IMR-90 (cell line): ENCODE measurements at regions not wholly inside any gene's neighbourhood (a gene's known extent, or its start where the extent isn't known, plus 50 kb on each side); places are given as distances from the start of the nearest gene placed in this dataset.

Source experiments
- ATAC-seq: fragments of 200-7000 bp; cut with Tn5 transposase; 2 replicates; pipeline ENCODE4 v1.9.1; 2020; ENCODE audit warnings: low read depth, mild to moderate bottlenecking, moderate library complexity
- BruUV-seq: library from RNA; stranded (reverse); fragments of 400-500 nt; replicated peaks from 2 replicates; lab custom pipeline; 2021; lab: Mats Ljungman, UMichigan
- CTCF ChIA-PET: fragments of 300-600 bp; formaldehyde crosslinking; extraction: SDS; loops from one replicate; lab custom pipeline; 2021; ENCODE audit warnings: antibody characterized with exemption; lab: Yijun Ruan, JAX
- POLR2A ChIA-PET: fragments of 300-600 bp; sonication (Branson Sonifier 250); formaldehyde crosslinking; loops from one replicate; lab custom pipeline; 2022; ENCODE audit warnings: antibody characterized with exemption; ENCODE audit not compliant: unreplicated experiment; lab: Charles Lee
- DNase-seq: peaks from one replicate; pipeline ENCODE4 v3.0.0; 2013
- H2AFZ ChIP-seq: replicated peaks from 2 replicates; pipeline ENCODE3; 2013; ENCODE audit warnings: low read length, mild to moderate bottlenecking; ENCODE audit not compliant: poor library complexity
- H2AK5ac ChIP-seq: 2 replicates; pipeline ENCODE4 v1.6.1; 2013; ENCODE audit warnings: low read depth, low read length, inconsistent platforms
- H2AK9ac ChIP-seq: replicated peaks from 2 replicates; pipeline ENCODE3; 2013; ENCODE audit warnings: mild to moderate bottlenecking, low read depth, low read length, moderate library complexity; ENCODE audit not compliant: poor library complexity
- H2BK120ac ChIP-seq: 2 replicates; pipeline ENCODE4 v1.6.1; 2013; ENCODE audit warnings: low read depth, low read length, inconsistent platforms
- H2BK15ac ChIP-seq: 3 replicates; pipeline ENCODE4 v1.6.1; 2013; ENCODE audit warnings: low read depth, low read length, inconsistent platforms
- H2BK20ac ChIP-seq: 2 replicates; pipeline ENCODE4 v1.6.1; 2013; ENCODE audit warnings: low read depth, mild to moderate bottlenecking, inconsistent platforms, low read length, moderate library complexity
- H2BK5ac ChIP-seq: 2 replicates; pipeline ENCODE4 v1.6.1; 2013; ENCODE audit warnings: mild to moderate bottlenecking, low read depth, low read length, inconsistent platforms; ENCODE audit not compliant: poor library complexity, severe bottlenecking
- H3K14ac ChIP-seq: replicated peaks from 2 replicates; pipeline ENCODE4 v1.6.1; 2013; ENCODE audit warnings: low read depth, low read length, inconsistent platforms
- H3K18ac ChIP-seq: 2 replicates; pipeline ENCODE4 v1.6.1; 2013; ENCODE audit warnings: low read depth, low read length, control low read depth
- H3K23ac ChIP-seq: 2 replicates; pipeline ENCODE4 v1.6.1; 2013; ENCODE audit warnings: low read depth, low read length, inconsistent platforms
- H3K27ac ChIP-seq: 2 replicates; pipeline ENCODE4 v1.5.1; 2013; ENCODE audit warnings: mild to moderate bottlenecking, control low read depth, low read length; ENCODE audit not compliant: insufficient read depth
- H3K27me3 ChIP-seq: 2 replicates; pipeline ENCODE4 v1.6.1; 2013; ENCODE audit warnings: low read length; ENCODE audit not compliant: control insufficient read depth, insufficient read depth
- H3K36me3 ChIP-seq: 2 replicates; pipeline ENCODE4 v1.6.1; 2013; ENCODE audit warnings: low read length, mixed read lengths; ENCODE audit not compliant: control insufficient read depth, insufficient read depth
- H3K4ac ChIP-seq: 2 replicates; pipeline ENCODE4 v1.6.1; 2013; ENCODE audit warnings: low read depth, low read length, inconsistent platforms
- H3K4me1 ChIP-seq: 2 replicates; pipeline ENCODE4 v1.6.1; 2013; ENCODE audit warnings: low read length, mixed read lengths; ENCODE audit not compliant: control insufficient read depth, insufficient read depth
- H3K4me2 ChIP-seq: 2 replicates; pipeline ENCODE4 v1.6.1; 2013; ENCODE audit warnings: low read depth, mild to moderate bottlenecking, control low read depth, low read length, moderate library complexity
- H3K4me3 ChIP-seq: 2 replicates; pipeline ENCODE4 v1.5.1; 2013; ENCODE audit warnings: low read depth, mild to moderate bottlenecking, control low read depth, low read length, moderate library complexity; ENCODE audit not compliant: insufficient read depth
- H3K56ac ChIP-seq: 2 replicates; pipeline ENCODE4 v1.6.1; 2013; ENCODE audit warnings: low read length, inconsistent platforms; ENCODE audit not compliant: insufficient read depth; ENCODE audit errors: extremely low read depth
- H3K79me1 ChIP-seq, 2 experiments: 2 replicates each; pipeline ENCODE4 v1.6.1; 2013; ENCODE audit warnings: low read length in 2 of 2, inconsistent platforms in 1 of 2, low read depth in 1 of 2
- H3K9ac ChIP-seq: 2 replicates; pipeline ENCODE4 v1.6.1; 2013; ENCODE audit warnings: low read depth, low read length, control low read depth
- H3K9me1 ChIP-seq: 2 replicates; pipeline ENCODE4 v1.6.1; 2013; ENCODE audit warnings: low read length, inconsistent platforms; ENCODE audit not compliant: insufficient read depth
- H3K9me3 ChIP-seq: 2 replicates; pipeline ENCODE4 v1.6.1; 2013; ENCODE audit warnings: low read length; ENCODE audit not compliant: control insufficient read depth, insufficient read depth
- H4K20me1 ChIP-seq: 2 replicates; pipeline ENCODE4 v1.6.1; 2013; ENCODE audit warnings: low read length, inconsistent platforms; ENCODE audit not compliant: insufficient read depth
- H4K5ac ChIP-seq: 2 replicates; pipeline ENCODE4 v1.6.1; 2013; ENCODE audit warnings: mild to moderate bottlenecking, low read depth, low read length, control low read depth
- H4K8ac ChIP-seq, 2 experiments: 2 replicates each; pipeline ENCODE4 v1.6.1; 2013; ENCODE audit warnings: low read depth in 2 of 2, low read length in 2 of 2, control low read depth in 1 of 2, inconsistent platforms in 1 of 2
- H4K91ac ChIP-seq: 2 replicates; pipeline ENCODE4 v1.6.1; 2013; ENCODE audit warnings: low read depth, low read length, inconsistent platforms; ENCODE audit not compliant: insufficient read depth
- BHLHE40 ChIP-seq: fragments of 150-350 bp; IDR thresholded peaks from 2 replicates; pipeline ENCODE4 v1.6.1; 2016; ENCODE audit warnings: mild to moderate bottlenecking, low read depth, low read length
- CEBPB ChIP-seq: IDR thresholded peaks from 2 replicates; pipeline ENCODE4 v1.6.1; 2012; ENCODE audit warnings: low read depth, low read length, improper control_type of control experiment
- CHD1 ChIP-seq: IDR thresholded peaks from 2 replicates; pipeline ENCODE4 v1.6.1; 2012; ENCODE audit warnings: low read depth, low read length, improper control_type of control experiment
- ELK1 ChIP-seq: fragments of 150-350 bp; IDR thresholded peaks from 2 replicates; pipeline ENCODE4 v1.6.1; 2016; ENCODE audit warnings: low read depth, mild to moderate bottlenecking, low read length, moderate library complexity, borderline replicate concordance
- FOS ChIP-seq: fragments of 150-350 bp; IDR thresholded peaks from 2 replicates; pipeline ENCODE4 v1.6.1; 2016; ENCODE audit warnings: low read depth, low read length
- MAFK ChIP-seq: IDR thresholded peaks from 2 replicates; pipeline ENCODE4 v1.6.1; 2012; ENCODE audit warnings: low read depth, low read length, improper control_type of control experiment
- MAZ ChIP-seq: IDR thresholded peaks from 2 replicates; pipeline ENCODE4 v1.6.1; 2012; ENCODE audit warnings: low read depth, mild to moderate bottlenecking, low read length, improper control_type of control experiment, moderate library complexity, borderline replicate concordance
- MXI1 ChIP-seq: IDR thresholded peaks from 2 replicates; pipeline ENCODE4 v1.6.1; 2012; ENCODE audit warnings: low read depth, mild to moderate bottlenecking, low read length, moderate library complexity, borderline replicate concordance
- NFE2L2 ChIP-seq: fragments of 150-350 bp; IDR thresholded peaks from 2 replicates; pipeline ENCODE4 v1.6.1; 2016; ENCODE audit warnings: low read depth, mild to moderate bottlenecking, low read length
- POLR2A ChIP-seq: IDR thresholded peaks from 2 replicates; pipeline ENCODE4 v1.6.1; 2012; ENCODE audit warnings: mild to moderate bottlenecking, low read depth, low read length
- RAD21 ChIP-seq: IDR thresholded peaks from 2 replicates; pipeline ENCODE4 v1.6.1; 2012; ENCODE audit warnings: low read length, improper control_type of control experiment
- RCOR1 ChIP-seq: IDR thresholded peaks from 2 replicates; pipeline ENCODE4 v1.6.1; 2012; ENCODE audit warnings: mild to moderate bottlenecking, low read length, improper control_type of control experiment; ENCODE audit not compliant: insufficient replicate concordance
- RFX5 ChIP-seq: IDR thresholded peaks from 2 replicates; pipeline ENCODE4 v1.8.0; 2012; ENCODE audit warnings: low read depth, mild to moderate bottlenecking, low read length, moderate library complexity
- SMC3 ChIP-seq: fragments of 150-350 bp; IDR thresholded peaks from 2 replicates; pipeline ENCODE4 v1.6.1; 2016; ENCODE audit warnings: low read depth, mild to moderate bottlenecking, antibody characterized with exemption, low read length, moderate library complexity
- USF2 ChIP-seq: fragments of 150-350 bp; IDR thresholded peaks from 2 replicates; pipeline ENCODE4 v1.6.1; 2017; ENCODE audit warnings: mild to moderate bottlenecking, antibody characterized with exemption, low read length, low read depth
- WGBS, 2 experiments: methylation state at CpG; one replicate each; pipeline versions ENCODE4 v1.1.5 to v1.1.7; 2013; ENCODE audit warnings: missing lambda C conversion rate in 2 of 2; ENCODE audit not compliant: insufficient read length in 1 of 2; ENCODE audit errors: extremely low coverage in 2 of 2; 5-methylcytosine and 5-hydroxymethylcytosine counted together
- dilution Hi-C: fragments of 300-500 bp; cut with HindIII; formaldehyde crosslinking; loops from one replicate; pipeline ENCODE4 v1.14.3; 2018; ENCODE audit warnings: low sequenced_read_pairs; ENCODE audit not compliant: unreplicated experiment
- in situ Hi-C: fragments of 300-500 bp; cut with MboI; formaldehyde crosslinking; loops from 3 replicates; pipeline ENCODE4 v1.14.3; 2019; ENCODE audit warnings: low sequenced_read_pairs, inconsistent platforms, mixed read lengths
- intact Hi-C: fragments of 100-400 bp; cut with micrococcal nuclease; formaldehyde crosslinking; loops from 2 replicates; pipeline ENCODE4 v1.10.0; 2022
- TF ChIP-seq, protein P1 (sequence below): conservative IDR thresholded peaks from 2 replicates; pipeline ENCODE4 v1.5.1; 2012; ENCODE audit warnings: mild to moderate bottlenecking, low read depth, low read length, improper control_type of control experiment

- no peak overlapping the region for H3K27ac ChIP-seq
- H3K9ac ChIP-seq, result no peak overlapping the region
- H3K36me3 ChIP-seq, result no peaks in the 10 kb centered on the region
- BruUV-seq, result no TSS peak
- no peaks in the 10 kb centered on the region for H3K79me1 ChIP-seq
- H4K8ac ChIP-seq, result no peak overlapping the region
- POLR2A ChIA-PET, result no interaction called here
- H4K5ac ChIP-seq, result no peak overlapping the region
- no peak overlapping the region for H2AFZ ChIP-seq
- H3K4me1 ChIP-seq, result no peaks in the 10 kb centered on the region
- H3K18ac ChIP-seq, result no peak overlapping the region
- H3K9me1 ChIP-seq, result no peaks in the 10 kb centered on the region
- CTCF ChIA-PET, result no interaction called here
- no peak for ATAC-seq
- no peaks in the 10 kb centered on the region for H3K27me3 ChIP-seq
- TF ChIP-seq FOS, result no peak
- TF ChIP-seq ELK1, result no peak
- no peak for TF ChIP-seq RCOR1
- TF ChIP-seq BHLHE40, result no peak
- TF ChIP-seq, protein P1, sequence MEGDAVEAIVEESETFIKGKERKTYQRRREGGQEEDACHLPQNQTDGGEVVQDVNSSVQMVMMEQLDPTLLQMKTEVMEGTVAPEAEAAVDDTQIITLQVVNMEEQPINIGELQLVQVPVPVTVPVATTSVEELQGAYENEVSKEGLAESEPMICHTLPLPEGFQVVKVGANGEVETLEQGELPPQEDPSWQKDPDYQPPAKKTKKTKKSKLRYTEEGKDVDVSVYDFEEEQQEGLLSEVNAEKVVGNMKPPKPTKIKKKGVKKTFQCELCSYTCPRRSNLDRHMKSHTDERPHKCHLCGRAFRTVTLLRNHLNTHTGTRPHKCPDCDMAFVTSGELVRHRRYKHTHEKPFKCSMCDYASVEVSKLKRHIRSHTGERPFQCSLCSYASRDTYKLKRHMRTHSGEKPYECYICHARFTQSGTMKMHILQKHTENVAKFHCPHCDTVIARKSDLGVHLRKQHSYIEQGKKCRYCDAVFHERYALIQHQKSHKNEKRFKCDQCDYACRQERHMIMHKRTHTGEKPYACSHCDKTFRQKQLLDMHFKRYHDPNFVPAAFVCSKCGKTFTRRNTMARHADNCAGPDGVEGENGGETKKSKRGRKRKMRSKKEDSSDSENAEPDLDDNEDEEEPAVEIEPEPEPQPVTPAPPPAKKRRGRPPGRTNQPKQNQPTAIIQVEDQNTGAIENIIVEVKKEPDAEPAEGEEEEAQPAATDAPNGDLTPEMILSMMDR, result no peak
- no peak for TF ChIP-seq RFX5
- TF ChIP-seq USF2, result no peak
- no peak for TF ChIP-seq SMC3
- TF ChIP-seq NFE2L2, result no peak
- TF ChIP-seq POLR2A, result no peak
- no peak for TF ChIP-seq MXI1
- TF ChIP-seq CHD1, result no peak
- no peak for TF ChIP-seq MAFK
- no peak for TF ChIP-seq CEBPB
- TF ChIP-seq RAD21, result no peak
- no peak for TF ChIP-seq MAZ
- DNase-seq, result no peak
- WGBS, 2 experiments, result 55% methylated on average over 10 of the region's 18 CpGs; no CpG with 5 or more reads in 1 of the 2 experiments
- H3K14ac ChIP-seq, result no peak overlapping the region
- no peak overlapping the region for H2BK15ac ChIP-seq
- in situ Hi-C loops (no loop called here), intact Hi-C loops (no loop called here), dilution Hi-C loops (no loop called here)
- H2BK120ac ChIP-seq, result no peak overlapping the region
- no peak overlapping the region for H2BK5ac ChIP-seq
- H3K56ac ChIP-seq, result no peak overlapping the region
- no peak overlapping the region for H2BK20ac ChIP-seq
- no peak overlapping the region for H3K23ac ChIP-seq
- H3K9me3 ChIP-seq, result peaks cover 23% of the 10 kb centered on the region
- no peak overlapping the region for H2AK5ac ChIP-seq
- no peak overlapping the region for H4K91ac ChIP-seq
- H3K4ac ChIP-seq, result no peak overlapping the region
- no peak overlapping the region for H2AK9ac ChIP-seq
- H4K20me1 ChIP-seq, result no peaks in the 10 kb centered on the region
- H3K4me3 ChIP-seq, result no peak overlapping the region
- H3K4me2 ChIP-seq, result no peak overlapping the region
Measured at GRCh38 chr14:106838991-106839769, 1312.8 kb downstream of the TMEM121 start.
